ENCODE measurements at regions not wholly inside any gene's neighbourhood (a gene's known extent, or its start where the extent isn't known, plus 50 kb on each side); places are given as distances from the start of the nearest gene placed in this dataset.
"Not testable (repeated sequence)": the region's sequence is repeated elsewhere in the genome, so short reads cannot be mapped to it uniquely, and the experiment has no call there.

GRCh38 chr5:62152394-62153087 lies 153.5 kb upstream of the KIF2A start:
- DNase-seq (ENCODE audit: low read depth in 2 of 2), result no peak

- no peak for DNase-seq (ENCODE audit: low read depth in 2 of 2)
These were observed 151.2 kb upstream of the KIF2A start for GRCh38 chr5:62154758-62155157.

- no peak for DNase-seq (ENCODE audit: low read depth in 2 of 2)
These were observed 150.0 kb upstream of the KIF2A start for GRCh38 chr5:62155988-62156387.

- no peak for DNase-seq (ENCODE audit: low read depth in 2 of 2)
These were observed 138.4 kb upstream of the KIF2A start for GRCh38 chr5:62167561-62168057.

GRCh38 chr5:62168506-62169281 lies 137.3 kb upstream of the KIF2A start:
- DNase-seq (ENCODE audit: low read depth in 2 of 2), result no peak

GRCh38 chr5:62178258-62178657 lies 127.7 kb upstream of the KIF2A start:
- DNase-seq (ENCODE audit: low read depth in 2 of 2), result no peak

GRCh38 chr5:62182802-62183201 lies 123.2 kb upstream of the KIF2A start:
- no peak for DNase-seq (ENCODE audit: low read depth in 2 of 2)

GRCh38 chr5:62183727-62184126 lies 122.3 kb upstream of the KIF2A start:
- no peak for DNase-seq (ENCODE audit: low read depth in 2 of 2)

GRCh38 chr5:62184444-62184843 lies 121.6 kb upstream of the KIF2A start:
- no peak for DNase-seq (ENCODE audit: low read depth in 2 of 2)

GRCh38 chr5:62190173-62190572 lies 115.8 kb upstream of the KIF2A start:
- DNase-seq (ENCODE audit: low read depth in 2 of 2), result peak in 1 of 2 donors; percentile 4

GRCh38 chr5:62190931-62191330 lies 115.1 kb upstream of the KIF2A start:
- DNase-seq (ENCODE audit: low read depth in 2 of 2), result no peak

- DNase-seq (ENCODE audit: low read depth in 2 of 2), result no peak
These were observed 113.0 kb upstream of the KIF2A start for GRCh38 chr5:62192958-62193357.

GRCh38 chr5:62196532-62196931 lies 109.5 kb upstream of the KIF2A start:
- DNase-seq (ENCODE audit: low read depth in 2 of 2), result not testable (repeated sequence)

- no peak for DNase-seq (ENCODE audit: low read depth in 2 of 2)
These were observed 108.3 kb upstream of the KIF2A start for GRCh38 chr5:62197697-62198096.

GRCh38 chr5:62198421-62198820 lies 107.6 kb upstream of the KIF2A start:
- no peak for DNase-seq (ENCODE audit: low read depth in 2 of 2)

- peak in 1 of 2 donors; percentile 7 for DNase-seq (ENCODE audit: low read depth in 2 of 2)
These were observed 106.0 kb upstream of the KIF2A start for GRCh38 chr5:62199792-62200716.

- peak in 1 of 2 donors; percentile 5 for DNase-seq (ENCODE audit: low read depth in 2 of 2)
These were observed 99.7 kb upstream of the KIF2A start for GRCh38 chr5:62206150-62206829.

GRCh38 chr5:62208218-62208852 lies 97.7 kb upstream of the KIF2A start:
- no peak for DNase-seq (ENCODE audit: low read depth in 2 of 2)

- DNase-seq (ENCODE audit: low read depth in 2 of 2), result no peak
These were observed 94.6 kb upstream of the KIF2A start for GRCh38 chr5:62211405-62211804.

- DNase-seq (ENCODE audit: low read depth in 2 of 2), result no peak
These were observed 93.4 kb upstream of the KIF2A start for GRCh38 chr5:62212648-62213047.

- DNase-seq (ENCODE audit: low read depth in 2 of 2), result no peak
These were observed 91.3 kb upstream of the KIF2A start for GRCh38 chr5:62214701-62215100.
